HL-60/S4 treated with phorbol 12-myristate 13-acetate at 8.2 ng/mL for 4 days and 3 days (cell line): ENCODE measurements at regions not wholly inside any gene's neighbourhood (a gene's known extent, or its start where the extent isn't known, plus 50 kb on each side); places are given as distances from the start of the nearest gene placed in this dataset.

Experiments used
- in situ Hi-C: fragments of 300-500 bp; cut with MboI; formaldehyde crosslinking; loops from 2 replicates; pipeline ENCODE4 v1.15.0; 2022; ENCODE audit warnings: low sequenced_read_pairs

GRCh38 chr16:86681031-86681756, 102.8 kb downstream of the FOXL1 start:
- in situ Hi-C loops, result no loop called here

- in situ Hi-C loops, result no loop called here
These were observed 103.4 kb downstream of the FOXL1 start for GRCh38 chr16:86681757-86682106.

- in situ Hi-C loops, result no loop called here
These were observed 104.0 kb downstream of the FOXL1 start for GRCh38 chr16:86682219-86682904.

GRCh38 chr16:86683441-86684194, 105.3 kb downstream of the FOXL1 start:
- in situ Hi-C loops, result no loop called here

GRCh38 chr16:86685076-86685475, 106.7 kb downstream of the FOXL1 start:
- in situ Hi-C loops, result no loop called here

- in situ Hi-C loops, result no loop called here
These were observed 112.6 kb downstream of the FOXL1 start for GRCh38 chr16:86690970-86691369.

GRCh38 chr16:86692426-86692825, 114.1 kb downstream of the FOXL1 start:
- in situ Hi-C loops, result no loop called here

- in situ Hi-C loops, result no loop called here
These were observed 114.7 kb downstream of the FOXL1 start for GRCh38 chr16:86693033-86693432.

- in situ Hi-C loops, result no loop called here
These were observed 119.4 kb downstream of the FOXL1 start for GRCh38 chr16:86697715-86698114.

GRCh38 chr16:86700046-86700945, 121.9 kb downstream of the FOXL1 start:
- in situ Hi-C loops, result no loop called here

GRCh38 chr16:86701286-86701975, 123.1 kb downstream of the FOXL1 start:
- in situ Hi-C loops, result no loop called here

GRCh38 chr16:86702824-86703588, 124.7 kb downstream of the FOXL1 start:
- in situ Hi-C loops, result no loop called here

GRCh38 chr16:86704516-86704915, 126.2 kb downstream of the FOXL1 start:
- in situ Hi-C loops, result no loop called here

- in situ Hi-C loops, result no loop called here
These were observed 128.4 kb downstream of the FOXL1 start for GRCh38 chr16:86706726-86707125.

GRCh38 chr16:86707171-86707570, 128.8 kb downstream of the FOXL1 start:
- in situ Hi-C loops, result no loop called here

GRCh38 chr16:86707581-86707980, 129.2 kb downstream of the FOXL1 start:
- in situ Hi-C loops, result no loop called here

- in situ Hi-C loops, result no loop called here
These were observed 130.1 kb downstream of the FOXL1 start for GRCh38 chr16:86708431-86708830.

GRCh38 chr16:86709103-86709502, 130.8 kb downstream of the FOXL1 start:
- in situ Hi-C loops, result no loop called here

- in situ Hi-C loops, result no loop called here
These were observed 131.7 kb downstream of the FOXL1 start for GRCh38 chr16:86709902-86710601.
